Keratinocyte (primary cell): ENCODE measurements at regions not wholly inside any gene's neighbourhood (a gene's known extent, or its start where the extent isn't known, plus 50 kb on each side); places are given as distances from the start of the nearest gene placed in this dataset.

Experiments
- CTCF ChIP-seq, 3 experiments: IDR thresholded peaks in 1 of 3; conservative IDR thresholded peaks in 1 of 3; optimal IDR thresholded peaks in 1 of 3; 2 replicates in 2 of 3; 3 replicates in 1 of 3; pipeline versions ENCODE3 to v1.5.1; 2011; ENCODE audit warnings: low read length in 3 of 3, mild to moderate bottlenecking in 3 of 3, moderate library complexity in 2 of 3, control low read depth in 1 of 3, inconsistent platforms in 1 of 3; ENCODE audit not compliant: insufficient read depth in 2 of 3; ENCODE audit errors: extremely low read depth in 1 of 3
- EZH2 ChIP-seq: IDR thresholded peaks from one replicate; pipeline ENCODE4 v1.6.1; 2012; ENCODE audit warnings: inconsistent platforms, mild to moderate bottlenecking, low read length, moderate library complexity

- TF ChIP-seq CTCF (optimal IDR thresholded peaks at IDR 0.05 in 1 of 3, IDR thresholded peaks at IDR 0.05 in 1 of 3, conservative IDR thresholded peaks at IDR 0.05 in 1 of 3; ENCODE audit: extremely low read depth in 1 of 3, insufficient read depth in 2 of 3, low read length in 3 of 3) (no peak), EZH2 (no peak)
Measured at GRCh38 chr2:133940134-133940533, 313.7 kb upstream of the MGAT5 start.
